Tibial artery (tissue), 4 donors: ENCODE measurements at regions not wholly inside any gene's neighbourhood (a gene's known extent, or its start where the extent isn't known, plus 50 kb on each side); places are given as distances from the start of the nearest gene placed in this dataset.

Source experiments
- DNase-seq, 2 donors: peaks; one replicate each; pipeline ENCODE4 v3.0.0-alpha.2; 2019
- H3K27ac ChIP-seq, 2 donors: fragments of 200-600 bp; sonication (generic) in 1 of 2; 1 replicate in 1 of 2; 2 replicates in 1 of 2; pipeline ENCODE4 v1.5.1; 2018 to 2019; ENCODE audit warnings: mild to moderate bottlenecking in 1 of 2
- H3K27me3 ChIP-seq, 2 donors: fragments of 200-600 bp; sonication (generic) in 1 of 2; one replicate each; pipeline versions ENCODE4 v1.5.1 to v1.6.0; 2016 to 2019
- H3K36me3 ChIP-seq, 3 donors: fragments of 200-600 bp; sonication (generic) in 2 of 3; one replicate each; pipeline ENCODE4 v1.5.1; 2016 to 2019; ENCODE audit warnings: mild to moderate bottlenecking in 2 of 3
- H3K4me1 ChIP-seq, 4 donors: fragments of 200-600 bp; sonication (generic) in 2 of 4; 1 replicate in 3 of 4; 2 replicates in 1 of 4; pipeline ENCODE4 v1.5.1; 2016 to 2019
- H3K4me3 ChIP-seq, 2 donors: fragments of 200-600 bp; sonication (generic) in 1 of 2; 1 replicate in 1 of 2; 2 replicates in 1 of 2; pipeline ENCODE4 v1.5.1; 2018 to 2019; ENCODE audit warnings: mild to moderate bottlenecking in 2 of 2
- H3K9me3 ChIP-seq, 3 donors: fragments of 200-600 bp; sonication (generic) in 1 of 3; one replicate each; pipeline ENCODE4 v1.5.1; 2016 to 2019
- CTCF ChIP-seq, 2 experiments: fragments of 200-600 bp in 1 of 2; fragments of 450-650 bp in 1 of 2; IDR thresholded peaks; one replicate each; pipeline ENCODE4 v1.5.1; 2017 to 2019; ENCODE audit warnings: antibody characterized with exemption in 2 of 2, mild to moderate bottlenecking in 1 of 2, moderate library complexity in 1 of 2
- intact Hi-C: fragments of 100-400 bp; cut with DNase I; formaldehyde crosslinking; loops from one replicate; pipeline ENCODE4 v1.15.0; 2023; ENCODE audit warnings: low total_unique reads

- Histone ChIP-seq H3K4me1 (peaks cover 0 to 17% (median 1%) of the 10 kb centered on the region in 4 donors), H3K9me3 (peaks cover 0 to 8% (median 0%) of the 10 kb centered on the region in 3 donors), H3K36me3 (no peaks in the 10 kb centered on the region), H3K27ac (no peak overlapping the region), H3K27me3 (no peaks in the 10 kb centered on the region), H3K4me3 (no peak overlapping the region)
- no peak for DNase-seq
- intact Hi-C loops: no loop called here
- TF ChIP-seq CTCF (IDR thresholded peaks at IDR 0.05): no peak
Observed at GRCh38 chr4:124135409-124135813, 577.1 kb downstream of the ANKRD50 start.

- H3K4me3 ChIP-seq: no peak overlapping the region
- H3K27ac ChIP-seq: no peak overlapping the region
- peaks cover 0 to 9% (median 1%) of the 10 kb centered on the region in 4 donors for H3K4me1 ChIP-seq
- intact Hi-C loops: no loop called here
- no peak for TF ChIP-seq CTCF (IDR thresholded peaks at IDR 0.05)
- H3K27me3 ChIP-seq: no peaks in the 10 kb centered on the region
- H3K9me3 ChIP-seq: no peaks in the 10 kb centered on the region
- H3K36me3 ChIP-seq: no peaks in the 10 kb centered on the region
- DNase-seq: no peak
Observed at GRCh38 chr4:124139044-124139443, 573.5 kb downstream of the ANKRD50 start.

GRCh38 chr4:124143632-124144031 is 568.9 kb downstream of the ANKRD50 start:
- Histone ChIP-seq H3K4me3 (no peak overlapping the region), H3K36me3 (no peaks in the 10 kb centered on the region), H3K27me3 (no peaks in the 10 kb centered on the region), H3K27ac (no peak overlapping the region), H3K4me1 (peaks cover 0 to 40% (median 11%) of the 10 kb centered on the region in 4 donors), H3K9me3 (no peaks in the 10 kb centered on the region)
- no peak for TF ChIP-seq CTCF (IDR thresholded peaks at IDR 0.05)
- DNase-seq: no peak
- intact Hi-C loops: no loop called here

- DNase-seq: no peak
Observed at GRCh38 chr4:124144238-124144654, 568.3 kb downstream of the ANKRD50 start.

GRCh38 chr4:124146068-124146467 is 566.5 kb downstream of the ANKRD50 start:
- no peaks in the 10 kb centered on the region for H3K27me3 ChIP-seq
- H3K27ac ChIP-seq: peak overlapping the region; percentile 49 to 51
- intact Hi-C loops: no loop called here
- no peaks in the 10 kb centered on the region for H3K36me3 ChIP-seq
- no peak overlapping the region for H3K4me3 ChIP-seq
- H3K4me1 ChIP-seq: peaks cover 0 to 40% (median 11%) of the 10 kb centered on the region in 4 donors
- TF ChIP-seq CTCF (IDR thresholded peaks at IDR 0.05): no peak
- DNase-seq: no peak
- H3K9me3 ChIP-seq: no peaks in the 10 kb centered on the region

More at GRCh38 chr4:124144238-124144654, 568.3 kb downstream of the ANKRD50 start:
- peak overlapping the region; percentile 24 to 29 for H3K27ac ChIP-seq
- H3K9me3 ChIP-seq: no peaks in the 10 kb centered on the region
- intact Hi-C loops: no loop called here
- TF ChIP-seq CTCF (IDR thresholded peaks at IDR 0.05): no peak
- peaks cover 0 to 40% (median 11%) of the 10 kb centered on the region in 4 donors for H3K4me1 ChIP-seq
- no peaks in the 10 kb centered on the region for H3K36me3 ChIP-seq
- H3K27me3 ChIP-seq: no peaks in the 10 kb centered on the region
- no peak overlapping the region for H3K4me3 ChIP-seq

GRCh38 chr4:124151031-124151430 is 561.5 kb downstream of the ANKRD50 start:
- Histone ChIP-seq H3K4me1 (peaks cover 0 to 15% (median 3%) of the 10 kb centered on the region in 4 donors), H3K27me3 (no peaks in the 10 kb centered on the region), H3K36me3 (no peaks in the 10 kb centered on the region), H3K27ac (no peak overlapping the region), H3K4me3 (no peak overlapping the region), H3K9me3 (no peaks in the 10 kb centered on the region)
- TF ChIP-seq CTCF (IDR thresholded peaks at IDR 0.05): no peak
- intact Hi-C loops: no loop called here
- no peak for DNase-seq
